AG08396 (cell line): ENCODE measurements at regions not wholly inside any gene's neighbourhood (a gene's known extent, or its start where the extent isn't known, plus 50 kb on each side); places are given as distances from the start of the nearest gene placed in this dataset.
"Not testable (repeated sequence)": the region's sequence is repeated elsewhere in the genome, so short reads cannot be mapped to it uniquely, and the experiment has no call there.

Experiments used
- DNase-seq: peaks from one replicate; pipeline ENCODE4 v3.0.0; 2012; ENCODE audit warnings: low spot score, mixed read lengths

- DNase-seq: no peak
These were observed 170.5 kb downstream of the TOMM20 start for GRCh38 chr1:234958066-234958705.

GRCh38 chr1:234957330-234958065 lies 171.1 kb downstream of the TOMM20 start:
- peak; percentile 62 for DNase-seq

- DNase-seq: no peak
These were observed 171.8 kb downstream of the TOMM20 start for GRCh38 chr1:234956821-234957329.

DNA sequence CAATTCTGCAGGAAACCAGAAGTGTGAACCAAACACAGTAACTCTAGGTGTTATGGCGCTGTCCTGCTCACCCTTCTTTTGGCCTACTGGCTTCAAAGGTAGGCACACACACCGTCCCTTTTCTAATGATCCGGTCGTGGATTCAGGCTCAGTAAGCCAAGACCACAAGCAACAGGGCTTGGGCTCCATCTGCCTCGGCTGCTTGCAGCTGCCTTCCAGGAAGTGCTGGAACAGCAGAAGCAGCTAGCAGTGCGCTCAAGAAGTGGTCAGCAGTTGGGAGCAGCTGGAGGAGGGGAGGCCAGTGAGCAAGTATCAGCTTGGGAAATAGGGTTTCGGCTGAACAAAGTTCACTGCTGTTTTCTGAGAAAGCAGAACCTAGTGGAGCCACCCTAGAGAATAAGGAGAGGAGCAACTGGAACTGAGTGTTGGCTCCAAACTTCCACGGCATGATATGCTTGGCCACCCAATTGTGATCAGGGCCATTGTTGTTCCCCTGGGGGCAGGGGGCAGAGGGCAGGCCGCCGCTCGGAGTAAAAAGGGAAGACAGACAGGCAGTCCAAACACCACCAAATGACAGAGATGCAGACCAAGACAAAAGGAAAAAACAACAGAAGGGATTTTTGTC lies 173.4 kb downstream of the TOMM20 start:
- no peak for DNase-seq

DNA sequence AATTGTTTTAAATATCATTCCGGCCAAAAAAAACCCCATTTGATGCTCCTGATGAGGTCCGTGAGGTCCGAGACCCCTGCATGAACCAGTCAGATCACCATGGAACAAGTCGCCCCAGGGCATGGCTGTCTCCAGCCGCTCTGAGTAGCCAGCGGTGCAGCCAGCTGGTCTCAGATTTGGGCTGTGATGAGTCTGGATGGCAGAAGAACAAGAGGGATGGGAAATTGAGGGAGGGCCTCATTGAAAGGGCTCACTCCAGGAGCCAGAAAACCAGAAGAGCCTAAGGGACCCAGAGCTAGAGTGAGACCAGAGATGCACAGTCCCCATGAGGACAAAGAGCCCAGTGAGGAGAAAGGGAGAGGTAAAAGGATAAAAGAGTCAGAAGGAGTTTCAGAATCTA lies 174.0 kb downstream of the TOMM20 start:
- DNase-seq: no peak

GRCh38 chr1:234953655-234954405 lies 174.8 kb downstream of the TOMM20 start:
- no peak for DNase-seq

DNA sequence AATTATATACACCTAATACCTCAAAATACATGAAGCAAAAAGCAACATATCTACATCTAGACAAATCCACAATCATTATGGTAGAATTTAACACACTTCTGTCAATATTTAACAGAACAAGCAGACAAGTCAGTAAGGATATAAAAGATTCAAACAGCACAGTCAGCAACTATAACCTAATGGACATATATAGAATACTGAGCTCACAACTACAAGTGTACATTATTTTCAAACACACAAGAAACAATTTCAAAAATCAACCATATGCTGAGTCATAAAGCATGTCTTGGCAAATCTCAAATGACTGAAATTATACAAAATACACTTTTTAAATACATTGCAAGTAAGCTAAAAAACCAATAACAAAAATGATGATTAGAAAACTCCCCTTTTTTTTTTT lies 178.0 kb downstream of the TOMM20 start:
- DNase-seq: no peak

GRCh38 chr1:234949528-234949927 lies 179.1 kb downstream of the TOMM20 start:
- not testable (repeated sequence) for DNase-seq

GRCh38 chr1:234944439-234945344 lies 183.9 kb downstream of the TOMM20 start:
- DNase-seq: no peak

GRCh38 chr1:234943836-234944402 lies 184.7 kb downstream of the TOMM20 start:
- DNase-seq: no peak

GRCh38 chr1:234942879-234943506 lies 185.6 kb downstream of the TOMM20 start:
- no peak for DNase-seq

DNA sequence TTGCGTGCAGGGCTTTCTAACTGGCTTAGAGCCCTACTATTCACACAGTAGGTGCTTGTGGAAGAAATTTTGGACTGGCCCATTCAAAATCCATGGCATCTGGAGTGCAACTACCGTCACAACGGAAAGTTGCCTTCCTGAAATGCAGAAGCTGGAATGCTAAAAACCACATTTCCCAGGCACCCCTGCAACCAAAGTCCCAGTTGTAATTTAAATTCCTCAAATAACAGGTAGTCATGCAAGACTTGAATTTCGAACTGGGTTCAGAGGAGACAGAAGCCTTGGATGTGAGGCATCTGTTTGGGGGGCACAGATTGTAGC lies 186.7 kb downstream of the TOMM20 start:
- DNase-seq: no peak

DNA sequence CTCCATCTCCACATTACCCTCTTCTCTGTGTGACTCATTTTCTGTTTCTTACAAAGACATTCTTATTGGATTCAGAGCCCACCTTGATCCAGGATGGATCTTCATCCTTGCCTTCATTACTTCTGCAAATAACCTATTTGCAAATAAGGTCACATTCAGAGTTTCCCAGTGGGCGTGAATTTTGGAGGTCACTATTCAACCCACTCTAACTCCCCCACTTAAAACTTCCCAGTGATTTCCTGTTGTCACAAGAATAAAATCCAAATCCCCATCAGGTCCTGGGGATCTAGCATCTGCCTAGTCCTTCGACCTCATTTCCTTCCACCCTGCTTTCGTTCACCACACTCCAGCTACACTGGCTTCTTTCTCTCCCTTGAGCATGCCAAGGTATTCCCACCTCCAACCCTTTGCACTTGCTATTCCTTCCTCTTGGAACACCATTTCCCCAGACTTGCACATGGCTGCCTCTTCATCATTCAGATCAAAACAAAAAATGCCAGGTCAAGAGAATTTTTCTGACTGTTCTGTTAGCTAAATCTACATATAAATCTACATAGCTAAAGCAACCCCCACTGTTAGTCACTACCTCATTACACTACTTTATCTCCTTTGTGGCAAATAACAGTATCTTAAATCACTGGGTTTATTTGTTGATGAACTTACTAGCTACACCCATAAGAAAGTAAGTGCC lies 187.2 kb downstream of the TOMM20 start:
- DNase-seq: no peak

GRCh38 chr1:234940841-234941240 lies 187.8 kb downstream of the TOMM20 start:
- no peak for DNase-seq

DNA sequence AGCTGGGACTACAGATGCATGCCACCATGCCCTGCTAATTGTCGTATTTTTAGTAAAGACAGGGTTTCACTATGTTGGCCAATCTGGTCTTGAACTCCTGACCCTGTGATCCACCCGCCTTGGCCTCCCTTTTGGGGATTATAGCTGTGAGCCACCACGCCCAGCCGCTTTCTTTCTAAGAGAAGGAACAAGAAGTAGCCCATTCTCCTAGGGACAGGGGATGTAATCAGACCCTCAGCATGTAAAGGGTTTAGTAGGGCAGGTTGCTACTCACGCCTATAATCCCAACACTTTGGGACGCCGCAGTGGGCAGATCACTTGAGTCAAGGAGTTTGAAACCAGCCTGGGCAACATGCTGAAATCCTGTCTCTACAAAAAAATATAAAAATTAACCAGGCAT lies 189.7 kb downstream of the TOMM20 start:
- DNase-seq: no peak

- DNase-seq: no peak
These were observed 190.5 kb downstream of the TOMM20 start for GRCh38 chr1:234938135-234938534.

DNA sequence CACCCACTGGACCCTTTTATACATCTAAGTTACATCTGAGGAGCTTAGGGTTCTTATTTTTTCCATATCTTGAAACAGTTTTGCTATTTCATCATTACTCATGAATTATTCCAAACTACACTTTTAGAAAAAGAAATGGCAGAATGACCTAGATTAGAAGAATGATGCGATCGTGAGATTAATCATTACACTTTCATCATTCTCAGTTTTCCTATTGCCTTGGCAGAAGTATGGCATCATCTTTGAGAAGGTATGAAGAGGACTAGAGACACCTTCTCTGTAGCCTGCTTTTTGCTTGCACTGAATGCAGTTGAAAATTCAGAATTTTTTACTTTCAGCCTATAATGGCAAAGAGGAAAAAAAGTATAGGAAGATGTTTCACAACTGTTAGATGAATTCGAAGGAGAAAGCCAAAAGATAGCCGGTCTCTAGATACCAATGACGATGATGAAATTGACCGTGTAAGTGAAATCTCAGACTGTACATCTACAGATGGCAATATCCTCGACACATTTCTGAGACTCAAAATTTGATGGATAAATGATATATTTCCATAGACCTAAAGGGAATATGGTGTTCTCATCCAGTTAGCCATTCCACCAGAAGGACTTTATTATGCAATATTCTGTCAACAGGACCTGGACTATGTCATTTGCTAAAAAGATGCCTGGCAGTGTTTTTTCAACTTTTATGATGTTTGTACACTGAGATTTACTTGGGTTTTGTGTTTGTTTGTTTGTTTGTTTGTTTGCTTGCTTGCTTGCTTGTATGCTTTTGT lies 191.8 kb downstream of the TOMM20 start:
- DNase-seq: no peak

- peak; percentile 43 for DNase-seq
These were observed 194.0 kb downstream of the TOMM20 start for GRCh38 chr1:234934611-234935033.

DNA sequence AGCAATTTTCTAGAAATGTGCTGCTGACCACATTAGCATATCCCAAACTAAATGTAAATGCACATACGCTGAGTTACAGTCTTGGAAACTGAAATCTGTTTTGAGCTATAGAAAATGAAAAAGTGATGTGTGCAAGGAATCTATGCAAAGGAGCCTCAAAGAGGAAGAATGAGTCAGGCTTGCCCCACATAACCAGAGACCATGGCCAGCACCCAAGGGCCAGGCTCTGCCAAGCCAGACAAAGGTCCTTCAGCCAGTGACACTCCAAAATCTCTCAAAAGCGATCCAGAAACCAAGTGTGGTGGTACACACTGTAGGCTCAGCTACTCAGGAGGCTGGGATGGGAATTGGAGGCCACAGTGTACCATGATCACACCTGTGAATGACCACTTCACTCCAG lies 195.2 kb downstream of the TOMM20 start:
- DNase-seq: peak; percentile 52
